GM18499 (cell line): ENCODE measurements at regions not wholly inside any gene's neighbourhood (a gene's known extent, or its start where the extent isn't known, plus 50 kb on each side); places are given as distances from the start of the nearest gene placed in this dataset.

Source experiments
- ATAC-seq: cut with Tn5 transposase; IDR thresholded peaks from one replicate; pipeline ENCODE4 v1.9.1; 2021; ENCODE audit warnings: moderate number of reproducible peaks; ENCODE audit not compliant: insufficient read depth, unreplicated experiment

- no peak for ATAC-seq
Observed at GRCh38 chr2:17101091-17101490, 417.1 kb downstream of the RAD51AP2 start.

- ATAC-seq: no peak
Observed at GRCh38 chr2:17095340-17095739, 422.9 kb downstream of the RAD51AP2 start.

- ATAC-seq: no peak
Observed at GRCh38 chr2:17093712-17094111, 424.5 kb downstream of the RAD51AP2 start.

DNA sequence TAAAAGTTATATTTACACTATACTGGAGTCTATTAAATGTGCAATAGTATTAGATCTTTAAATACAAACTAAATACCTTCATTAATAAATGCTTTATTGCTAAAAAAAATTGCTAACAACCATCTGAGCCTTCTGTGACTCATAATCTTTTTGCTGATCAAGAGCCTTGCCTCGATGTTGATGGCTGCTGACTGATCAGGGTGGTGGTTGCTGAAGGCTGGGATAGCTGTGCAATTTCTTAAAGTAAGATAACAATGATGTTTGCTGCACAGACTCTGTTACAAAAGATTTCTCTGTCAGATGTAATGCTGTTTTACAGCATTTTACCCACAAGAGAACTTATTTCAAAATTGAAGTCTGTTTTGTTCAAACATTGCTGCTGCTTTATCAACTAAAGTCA, 421.4 kb upstream of the CYRIA start:
- ATAC-seq: no peak

- ATAC-seq: no peak
Observed at GRCh38 chr2:17085546-17086202, 420.0 kb upstream of the CYRIA start.

- no peak for ATAC-seq
Observed at GRCh38 chr2:17084877-17085276, 419.2 kb upstream of the CYRIA start.

GRCh38 chr2:17083902-17084301, 418.3 kb upstream of the CYRIA start:
- no peak for ATAC-seq

DNA sequence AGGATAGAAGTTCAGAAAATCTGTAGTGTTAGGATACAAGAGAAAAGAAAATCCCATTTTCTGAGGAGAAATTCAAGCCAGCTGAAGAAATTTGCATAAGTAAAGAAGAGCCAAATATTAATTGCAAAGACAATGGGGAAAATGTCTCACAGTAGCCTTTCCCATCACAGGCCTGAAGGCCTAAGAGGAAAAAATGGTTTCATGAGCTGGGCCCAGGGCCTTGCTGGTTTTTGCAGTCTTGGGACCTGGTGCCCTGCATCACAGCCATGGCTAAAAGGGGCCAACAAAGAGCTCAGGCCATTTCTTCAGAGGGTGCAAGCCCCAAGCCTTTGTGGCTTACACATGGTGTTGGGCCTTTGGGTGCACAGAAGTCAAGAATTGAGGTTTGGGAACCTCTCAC, 413.6 kb upstream of the CYRIA start:
- no peak for ATAC-seq

DNA sequence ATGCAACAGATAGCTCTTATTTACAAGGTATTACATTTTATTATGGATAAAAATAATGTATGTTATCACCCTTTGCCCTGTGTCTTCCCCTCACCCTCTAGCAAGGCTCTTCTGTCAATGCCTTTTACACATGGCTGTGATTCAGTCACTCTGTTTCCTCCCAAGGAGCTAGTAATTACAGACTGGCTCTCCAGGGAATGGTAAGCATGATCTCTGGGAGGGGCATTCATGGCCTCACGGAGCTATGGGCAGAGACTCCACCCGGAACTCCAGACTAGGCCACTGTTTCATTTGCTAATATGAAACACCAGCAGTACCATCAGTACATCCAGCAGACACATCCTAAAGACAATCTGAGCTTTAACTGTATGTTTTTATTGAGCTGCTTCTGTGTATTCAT, 410.9 kb upstream of the CYRIA start:
- no peak for ATAC-seq

GRCh38 chr2:17070711-17071110, 405.1 kb upstream of the CYRIA start:
- no peak for ATAC-seq

- no peak for ATAC-seq
Observed at GRCh38 chr2:17069564-17069963, 403.9 kb upstream of the CYRIA start.

DNA sequence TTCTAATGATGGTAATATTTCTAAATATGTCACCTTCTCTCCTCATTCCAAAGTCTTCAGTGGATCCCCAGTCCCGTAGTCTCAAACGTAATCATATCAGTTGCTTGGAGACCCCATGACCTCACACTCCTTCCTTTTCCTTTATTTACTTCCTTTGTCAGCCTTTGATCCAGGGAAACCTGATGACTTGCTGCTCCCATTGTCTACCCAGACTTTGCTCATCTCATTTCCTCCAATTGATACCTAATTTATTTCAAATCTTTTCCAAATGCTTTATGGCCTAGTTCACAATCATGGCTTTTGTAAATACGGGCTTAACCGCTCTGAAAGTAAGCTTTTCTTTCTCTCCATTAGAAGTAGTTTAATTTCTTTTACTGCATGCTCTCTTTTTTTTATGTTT, 402.4 kb upstream of the CYRIA start:
- ATAC-seq: no peak

- no peak for ATAC-seq
Observed at GRCh38 chr2:17065536-17065935, 399.9 kb upstream of the CYRIA start.

DNA sequence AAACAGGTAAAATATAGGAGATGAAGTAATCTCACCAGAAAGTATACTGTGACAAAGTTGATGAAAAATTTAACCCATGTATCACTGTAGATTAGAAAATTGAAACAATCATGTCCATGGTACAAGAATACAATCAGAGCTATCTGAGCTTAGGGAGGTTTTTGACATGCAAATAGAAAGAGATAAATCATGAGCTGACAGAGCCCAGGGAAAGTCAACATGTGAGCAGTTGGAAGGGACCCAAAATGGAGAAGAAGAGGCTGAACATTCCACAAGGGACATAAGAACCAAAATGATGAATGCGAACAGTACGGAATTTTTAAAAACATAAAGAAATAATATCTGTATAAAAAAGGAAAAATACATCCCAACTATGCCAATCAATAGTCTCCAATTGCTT, 395.4 kb upstream of the CYRIA start:
- no peak for ATAC-seq

DNA sequence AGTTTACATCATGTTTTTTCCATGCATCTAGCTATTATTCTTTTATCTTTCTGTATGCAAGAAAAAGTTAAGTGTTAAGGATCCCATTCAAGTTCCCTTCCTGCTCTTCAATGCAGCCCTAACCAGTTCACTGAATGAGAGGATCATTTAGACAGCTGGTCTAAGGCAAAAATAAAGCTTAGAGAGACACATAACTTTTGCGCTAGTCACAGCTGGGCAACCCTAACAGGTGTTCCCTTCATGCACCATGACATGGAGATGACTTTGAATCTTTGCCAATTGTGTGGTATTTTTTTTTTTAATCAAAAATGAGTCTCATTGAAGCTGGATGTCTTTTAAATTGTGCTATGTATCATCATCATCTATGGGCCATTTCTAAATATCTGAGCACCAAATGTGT, 393.8 kb upstream of the CYRIA start:
- ATAC-seq: no peak

DNA sequence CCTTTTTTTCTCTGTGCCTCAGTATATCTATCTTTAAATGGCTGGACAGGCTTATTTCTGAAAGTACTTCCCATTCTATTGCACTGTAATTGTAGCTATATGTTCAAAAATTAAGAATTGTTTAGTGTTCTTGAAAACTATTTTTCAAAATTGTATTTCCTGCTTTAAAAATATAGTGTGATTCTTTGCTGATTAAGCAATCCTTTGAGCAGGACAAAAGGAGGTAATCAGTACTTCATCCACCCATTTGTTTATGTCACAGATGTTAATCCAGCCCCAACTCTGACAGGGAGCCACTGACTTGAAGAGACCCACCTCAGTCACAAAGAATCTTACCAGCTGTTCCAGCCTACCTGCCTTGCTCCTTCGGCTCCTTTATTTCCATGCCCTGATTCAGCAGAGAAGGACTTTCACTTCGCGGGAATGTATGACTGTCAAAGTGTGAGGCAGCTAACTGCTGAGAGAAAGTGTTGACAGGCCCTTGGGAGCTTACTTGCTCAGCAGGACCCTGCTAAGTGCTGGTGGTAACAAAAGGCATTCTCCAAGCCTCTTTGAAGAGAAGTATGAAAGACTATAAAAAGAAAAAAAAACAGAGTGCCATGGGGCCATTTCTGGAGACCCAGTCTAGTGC, 393.3 kb upstream of the CYRIA start:
- no peak for ATAC-seq

DNA sequence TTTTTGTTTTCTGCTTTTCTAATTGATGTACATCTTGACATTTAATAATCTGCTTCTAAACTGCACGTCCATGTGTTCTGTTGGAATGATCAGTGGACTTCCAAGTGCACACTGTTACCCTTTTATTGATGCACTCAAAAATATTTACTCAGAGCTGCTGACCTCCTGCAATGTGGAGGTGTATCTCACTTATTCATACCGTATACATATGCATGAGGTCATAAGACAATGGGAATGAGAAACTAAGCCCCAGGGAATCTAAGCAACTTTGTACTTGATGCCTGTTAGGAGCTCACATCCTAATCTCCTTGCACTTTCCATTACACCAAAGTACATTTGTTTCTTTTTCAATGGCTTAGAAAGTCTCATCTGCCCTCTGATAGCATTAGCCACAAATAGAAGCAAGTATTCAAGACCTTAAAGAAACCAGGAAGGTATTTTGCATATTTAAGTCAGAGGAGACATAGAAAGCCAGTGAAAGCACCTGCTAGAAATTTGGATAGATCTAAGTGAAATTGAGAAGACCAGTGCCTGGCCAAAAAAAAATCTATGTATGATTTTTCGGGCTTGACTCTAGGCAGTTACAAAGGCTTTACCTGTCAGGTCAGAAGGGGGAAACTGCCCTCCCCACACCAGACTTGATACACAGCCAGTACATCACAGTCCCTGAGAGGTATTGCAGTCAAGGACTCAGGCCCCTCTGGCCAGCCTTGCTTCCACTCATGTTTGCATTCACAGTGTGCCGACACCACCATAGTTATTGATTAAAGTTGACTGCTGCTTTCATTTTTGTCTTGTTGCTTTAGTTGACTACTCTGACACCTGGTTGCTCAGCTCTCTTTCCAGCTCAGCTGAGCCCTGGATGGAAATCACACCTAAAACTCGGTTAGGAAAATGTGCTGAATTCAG, 391.7 kb upstream of the CYRIA start:
- no peak for ATAC-seq

- ATAC-seq: no peak
Observed at GRCh38 chr2:17056236-17056635, 390.6 kb upstream of the CYRIA start.

- ATAC-seq: no peak
Observed at GRCh38 chr2:17052001-17052400, 386.4 kb upstream of the CYRIA start.

DNA sequence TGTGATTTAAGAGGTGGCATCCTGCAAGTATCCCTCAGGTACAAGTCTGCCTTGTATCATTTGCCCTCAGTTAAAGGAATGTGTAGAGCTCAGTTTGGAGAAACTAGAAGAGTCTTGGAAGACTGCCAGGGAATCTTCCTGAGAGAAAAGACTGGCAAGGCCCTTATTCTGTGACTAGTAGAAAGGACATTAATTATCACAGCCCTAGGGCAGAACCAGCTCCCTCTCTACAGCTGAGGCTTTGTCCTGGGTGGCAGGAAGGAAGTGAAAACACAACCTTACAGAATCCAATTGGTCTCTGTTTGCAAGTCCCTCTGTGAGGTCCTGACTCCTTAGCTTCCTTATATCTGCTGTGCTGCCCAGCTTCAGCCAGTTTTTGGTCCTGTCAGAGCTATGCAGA, 385.9 kb upstream of the CYRIA start:
- no peak for ATAC-seq

DNA sequence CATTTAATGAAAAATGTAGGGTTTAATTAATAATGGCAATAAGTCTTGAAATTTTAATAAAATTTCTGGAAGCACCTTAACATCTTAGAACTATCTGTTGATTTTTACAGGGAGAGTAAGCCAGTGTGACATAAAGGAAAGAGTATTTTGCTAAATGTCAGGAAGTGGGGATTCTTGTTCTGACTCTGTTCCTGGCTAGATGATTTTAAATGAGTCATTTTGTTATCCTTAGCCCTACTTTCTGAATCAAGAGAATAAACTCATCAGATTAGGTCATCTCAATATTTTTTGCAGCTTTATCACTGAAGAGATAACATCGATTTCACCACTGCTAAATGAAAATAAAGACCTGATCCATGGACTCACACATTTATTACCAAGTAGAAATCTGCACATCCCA, 377.5 kb upstream of the CYRIA start:
- ATAC-seq: no peak
